Peyer's patch (tissue), 4 donors: ENCODE measurements at regions not wholly inside any gene's neighbourhood (a gene's known extent, or its start where the extent isn't known, plus 50 kb on each side); places are given as distances from the start of the nearest gene placed in this dataset.
"Not testable (repeated sequence)": the region's sequence is repeated elsewhere in the genome, so short reads cannot be mapped to it uniquely, and the experiment has no call there.

Source experiments
- DNase-seq, 3 donors: peaks; one replicate each; pipeline ENCODE4 v3.0.0-alpha.2; 2017 to 2019
- H3K27ac ChIP-seq, 4 donors: fragments of 200-600 bp; sonication (generic); one replicate each; pipeline ENCODE4 v1.5.1; 2016 to 2019
- H3K27me3 ChIP-seq, 2 donors: fragments of 200-600 bp; sonication (generic); one replicate each; pipeline ENCODE4 v1.5.1; 2019
- H3K36me3 ChIP-seq, 3 donors: fragments of 200-600 bp; sonication (generic); one replicate each; pipeline ENCODE4 v1.5.1; 2016 to 2019
- H3K4me1 ChIP-seq, 4 donors: fragments of 200-600 bp; sonication (generic); one replicate each; pipeline ENCODE4 v1.5.1; 2016 to 2019
- H3K4me3 ChIP-seq, 4 donors: fragments of 200-600 bp; sonication (generic); 1 replicate in 3 of 4; 2 replicates in 1 of 4; pipeline ENCODE4 v1.5.1; 2016 to 2019; ENCODE audit warnings: mild to moderate bottlenecking in 1 of 4
- H3K9me3 ChIP-seq, 4 donors: fragments of 200-600 bp; sonication (generic); one replicate each; pipeline ENCODE4 v1.5.1; 2016 to 2019; ENCODE audit warnings: mild to moderate bottlenecking in 1 of 4
- CTCF ChIP-seq, 6 experiments: fragments of 450-650 bp in 4 of 6; fragments of 200-600 bp in 2 of 6; sonication (generic) in 1 of 6; IDR thresholded peaks; one replicate each; pipeline ENCODE4 v1.5.1; 2017 to 2019; ENCODE audit warnings: antibody characterized with exemption in 6 of 6, mild to moderate bottlenecking in 3 of 6, moderate library complexity in 1 of 6
- POLR2A ChIP-seq, 2 donors: fragments of 450-650 bp; IDR thresholded peaks; one replicate each; pipeline ENCODE4 v1.5.1; 2017; ENCODE audit warnings: antibody characterized with exemption in 2 of 2, mild to moderate bottlenecking in 2 of 2, moderate library complexity in 2 of 2

- no peak for DNase-seq
- no peaks in the 10 kb centered on the region for H3K9me3 ChIP-seq
- no peaks in the 10 kb centered on the region for H3K36me3 ChIP-seq
- no peak overlapping the region for H3K4me3 ChIP-seq
- H3K27me3 ChIP-seq, result no peaks in the 10 kb centered on the region
- no peak for TF ChIP-seq POLR2A (IDR thresholded peaks at IDR 0.05)
- no peak overlapping the region for H3K27ac ChIP-seq
- peaks cover 0 to 9% (median 0%) of the 10 kb centered on the region in 4 donors for H3K4me1 ChIP-seq
These were observed 72.2 kb downstream of the SERINC2 start for GRCh38 chr1:31485166-31485565.

GRCh38 chr1:31487143-31487542, 74.1 kb downstream of the SERINC2 start:
- no peaks in the 10 kb centered on the region for H3K27me3 ChIP-seq
- H3K27ac ChIP-seq, result no peak overlapping the region
- TF ChIP-seq CTCF (IDR thresholded peaks at IDR 0.05) (no peak), POLR2A (IDR thresholded peaks at IDR 0.05) (no peak)

GRCh38 chr1:31487721-31488293, 74.8 kb downstream of the SERINC2 start:
- no peak for DNase-seq
- Histone ChIP-seq H3K4me3 (no peak overlapping the region), H3K27me3 (no peaks in the 10 kb centered on the region), H3K4me1 (peaks cover 0 to 6% (median 0%) of the 10 kb centered on the region in 4 donors), H3K27ac (no peak overlapping the region), H3K36me3 (no peaks in the 10 kb centered on the region), H3K9me3 (no peaks in the 10 kb centered on the region)
- no peak for TF ChIP-seq POLR2A (IDR thresholded peaks at IDR 0.05)
- TF ChIP-seq CTCF (IDR thresholded peaks at IDR 0.05), result no peak

More at GRCh38 chr1:31487143-31487542, 74.1 kb downstream of the SERINC2 start:
- Histone ChIP-seq H3K36me3 (no peaks in the 10 kb centered on the region), H3K9me3 (no peaks in the 10 kb centered on the region), H3K4me1 (peaks cover 0 to 6% (median 0%) of the 10 kb centered on the region in 4 donors), H3K4me3 (peak overlapping the region in 1 of 4 donors; percentile 3)
- DNase-seq, result no peak

DNA sequence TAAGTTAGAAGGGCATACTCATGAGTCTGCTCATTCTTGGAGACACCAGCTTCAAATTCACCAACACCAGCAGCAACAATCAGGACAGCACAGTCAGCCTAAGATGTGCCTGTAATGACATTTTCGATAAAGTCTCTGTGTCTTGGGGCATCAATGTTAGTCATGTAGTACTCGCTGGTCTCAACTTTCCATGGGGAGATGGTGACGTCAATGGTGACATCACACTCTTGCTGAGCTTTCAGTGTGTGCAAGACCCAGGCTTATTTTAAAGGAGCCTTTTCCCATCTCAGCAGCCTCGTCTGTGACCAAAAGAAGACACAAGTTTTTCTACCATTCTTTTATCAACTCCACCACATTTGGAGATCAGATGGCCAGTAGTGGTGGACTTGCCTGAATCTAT, 75.5 kb downstream of the SERINC2 start:
- Histone ChIP-seq H3K36me3 (no peaks in the 10 kb centered on the region), H3K27me3 (no peaks in the 10 kb centered on the region), H3K9me3 (no peaks in the 10 kb centered on the region), H3K27ac (no peak overlapping the region), H3K4me3 (no peak overlapping the region), H3K4me1 (peaks cover 0 to 5% (median 0%) of the 10 kb centered on the region in 4 donors)
- DNase-seq, result no peak
- no peak for TF ChIP-seq POLR2A (IDR thresholded peaks at IDR 0.05)
- TF ChIP-seq CTCF (IDR thresholded peaks at IDR 0.05), result no peak

- not testable (repeated sequence) for DNase-seq, H3K4me1 ChIP-seq, H3K4me3 ChIP-seq, H3K27ac ChIP-seq, H3K36me3 ChIP-seq, H3K27me3 ChIP-seq, H3K9me3 ChIP-seq
These were observed 76.6 kb downstream of the SERINC2 start for GRCh38 chr1:31489575-31489974.

- not testable (repeated sequence) for H3K27ac ChIP-seq, H3K27me3 ChIP-seq, H3K9me3 ChIP-seq, H3K4me1 ChIP-seq, H3K36me3 ChIP-seq, DNase-seq, H3K4me3 ChIP-seq
These were observed 77.6 kb downstream of the SERINC2 start for GRCh38 chr1:31490596-31490995.

DNA sequence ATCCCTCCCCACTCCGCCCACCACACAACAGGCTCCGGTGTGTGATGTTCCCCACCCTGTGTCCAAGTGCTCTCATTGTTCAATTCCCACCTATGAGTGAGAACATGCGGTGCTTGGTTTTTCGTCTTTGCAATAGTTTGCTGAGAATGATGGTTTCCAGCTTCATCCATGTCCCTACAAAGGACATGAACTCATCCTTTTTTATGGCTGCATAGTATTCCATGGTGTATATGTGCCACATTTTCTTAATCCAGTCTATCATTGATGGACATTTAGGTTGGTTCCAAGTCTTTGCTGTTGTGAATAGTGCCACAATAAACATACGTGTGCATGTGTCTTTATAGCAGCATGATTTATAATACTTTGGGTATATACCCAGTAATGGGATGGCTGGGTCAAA, 81.0 kb upstream of the TINAGL1 start:
- not testable (repeated sequence) for H3K4me1 ChIP-seq, H3K4me3 ChIP-seq, DNase-seq, H3K27me3 ChIP-seq, H3K9me3 ChIP-seq, H3K27ac ChIP-seq, H3K36me3 ChIP-seq

GRCh38 chr1:31495770-31496169, 80.5 kb upstream of the TINAGL1 start:
- DNase-seq, H3K27me3 ChIP-seq, H3K4me3 ChIP-seq, H3K27ac ChIP-seq, H3K4me1 ChIP-seq, H3K36me3 ChIP-seq, H3K9me3 ChIP-seq: not testable (repeated sequence)
